Effector memory CD4-positive, alpha-beta T cell (primary cell): ENCODE measurements at regions not wholly inside any gene's neighbourhood (a gene's known extent, or its start where the extent isn't known, plus 50 kb on each side); places are given as distances from the start of the nearest gene placed in this dataset.

Experiments
- DNase-seq, 3 donors: peaks; one replicate each; pipeline ENCODE4 v3.0.0-alpha.2; 2020
- H3K27ac ChIP-seq: 2 replicates; pipeline ENCODE4 v1.7.0; 2013; ENCODE audit warnings: mild to moderate bottlenecking, low read length, moderate library complexity; ENCODE audit not compliant: insufficient read depth, poor library complexity, severe bottlenecking
- H3K27me3 ChIP-seq: replicated peaks from 2 replicates; pipeline ENCODE4 v1.7.0; 2013; ENCODE audit warnings: mild to moderate bottlenecking, low read length; ENCODE audit not compliant: insufficient read depth, control insufficient read depth, poor library complexity, severe bottlenecking
- H3K36me3 ChIP-seq: 2 replicates; pipeline ENCODE4 v1.7.0; 2013; ENCODE audit warnings: mild to moderate bottlenecking, low read length, moderate library complexity; ENCODE audit not compliant: control insufficient read depth, insufficient read depth
- H3K4me1 ChIP-seq: 2 replicates; pipeline ENCODE4 v1.7.0; 2013; ENCODE audit warnings: low read length, mild to moderate bottlenecking; ENCODE audit not compliant: control insufficient read depth, insufficient read depth, poor library complexity, severe bottlenecking
- H3K4me3 ChIP-seq: 2 replicates; pipeline ENCODE4 v1.7.0; 2013; ENCODE audit warnings: low read length, low read depth, mild to moderate bottlenecking; ENCODE audit not compliant: insufficient read depth, poor library complexity, severe bottlenecking
- H3K9me3 ChIP-seq: 2 replicates; pipeline ENCODE4 v1.7.0; 2013; ENCODE audit warnings: mild to moderate bottlenecking, low read length, moderate library complexity; ENCODE audit not compliant: control insufficient read depth

GRCh38 chr4:188279184-188279583 lies 139.9 kb downstream of the TRIML1 start:
- Histone ChIP-seq H3K36me3 (no peaks in the 10 kb centered on the region), H3K4me1 (no peaks in the 10 kb centered on the region), H3K27ac (no peak overlapping the region), H3K27me3 (peaks cover 4% of the 10 kb centered on the region), H3K4me3 (no peak overlapping the region), H3K9me3 (no peaks in the 10 kb centered on the region)
- DNase-seq, result no peak

GRCh38 chr4:188282471-188283232 lies 143.4 kb downstream of the TRIML1 start:
- Histone ChIP-seq H3K4me3 (no peak overlapping the region), H3K27me3 (peaks cover 4% of the 10 kb centered on the region), H3K9me3 (no peaks in the 10 kb centered on the region), H3K27ac (no peak overlapping the region), H3K4me1 (no peaks in the 10 kb centered on the region), H3K36me3 (no peaks in the 10 kb centered on the region)
- DNase-seq, result no peak

GRCh38 chr4:188287169-188287894 lies 148.1 kb downstream of the TRIML1 start:
- Histone ChIP-seq H3K27ac (no peak overlapping the region), H3K4me3 (no peak overlapping the region), H3K4me1 (no peaks in the 10 kb centered on the region), H3K9me3 (no peaks in the 10 kb centered on the region), H3K36me3 (no peaks in the 10 kb centered on the region), H3K27me3 (peaks cover 4% of the 10 kb centered on the region)
- DNase-seq, result no peak

GRCh38 chr4:188289531-188290125 lies 150.4 kb downstream of the TRIML1 start:
- H3K4me1 ChIP-seq, result no peaks in the 10 kb centered on the region
- H3K27ac ChIP-seq, result no peak overlapping the region
- H3K27me3 ChIP-seq, result no peaks in the 10 kb centered on the region
- H3K9me3 ChIP-seq, result no peaks in the 10 kb centered on the region
- DNase-seq, result no peak
- no peak overlapping the region for H3K4me3 ChIP-seq
- no peaks in the 10 kb centered on the region for H3K36me3 ChIP-seq

- Histone ChIP-seq H3K27ac (no peak overlapping the region), H3K4me3 (no peak overlapping the region), H3K9me3 (no peaks in the 10 kb centered on the region), H3K4me1 (no peaks in the 10 kb centered on the region), H3K27me3 (no peaks in the 10 kb centered on the region), H3K36me3 (no peaks in the 10 kb centered on the region)
- DNase-seq, result no peak
Observed at GRCh38 chr4:188295899-188296298, 156.7 kb downstream of the TRIML1 start.

GRCh38 chr4:188296331-188296730 lies 157.1 kb downstream of the TRIML1 start:
- Histone ChIP-seq H3K4me1 (no peaks in the 10 kb centered on the region), H3K9me3 (no peaks in the 10 kb centered on the region), H3K36me3 (no peaks in the 10 kb centered on the region), H3K27ac (no peak overlapping the region), H3K4me3 (no peak overlapping the region), H3K27me3 (no peaks in the 10 kb centered on the region)
- no peak for DNase-seq

- Histone ChIP-seq H3K27me3 (no peaks in the 10 kb centered on the region), H3K4me1 (no peaks in the 10 kb centered on the region), H3K27ac (no peak overlapping the region), H3K4me3 (no peak overlapping the region), H3K36me3 (no peaks in the 10 kb centered on the region), H3K9me3 (no peaks in the 10 kb centered on the region)
- DNase-seq, result no peak
Observed at GRCh38 chr4:188297873-188298272, 158.6 kb downstream of the TRIML1 start.

GRCh38 chr4:188299161-188299560 lies 159.9 kb downstream of the TRIML1 start:
- Histone ChIP-seq H3K9me3 (no peaks in the 10 kb centered on the region), H3K27ac (no peak overlapping the region), H3K4me1 (no peaks in the 10 kb centered on the region), H3K36me3 (no peaks in the 10 kb centered on the region), H3K4me3 (no peak overlapping the region), H3K27me3 (no peaks in the 10 kb centered on the region)
- DNase-seq, result no peak

GRCh38 chr4:188300385-188300784 lies 161.1 kb downstream of the TRIML1 start:
- no peak for DNase-seq
- Histone ChIP-seq H3K36me3 (no peaks in the 10 kb centered on the region), H3K27me3 (no peaks in the 10 kb centered on the region), H3K4me1 (no peaks in the 10 kb centered on the region), H3K9me3 (no peaks in the 10 kb centered on the region), H3K27ac (no peak overlapping the region), H3K4me3 (no peak overlapping the region)

GRCh38 chr4:188305690-188306089 lies 166.4 kb downstream of the TRIML1 start:
- Histone ChIP-seq H3K4me1 (no peaks in the 10 kb centered on the region), H3K4me3 (no peak overlapping the region), H3K27me3 (no peaks in the 10 kb centered on the region), H3K36me3 (no peaks in the 10 kb centered on the region), H3K9me3 (no peaks in the 10 kb centered on the region), H3K27ac (no peak overlapping the region)
- DNase-seq, result no peak
